Endodermal cell (in vitro differentiated cells): ENCODE measurements at regions not wholly inside any gene's neighbourhood (a gene's known extent, or its start where the extent isn't known, plus 50 kb on each side); places are given as distances from the start of the nearest gene placed in this dataset.

Experiments
- DNase-seq: peaks from one replicate; pipeline ENCODE4 v3.0.0-alpha.2; 2017
- H3K27ac ChIP-seq: 2 replicates; pipeline ENCODE4 v1.5.1; 2013; ENCODE audit warnings: mild to moderate bottlenecking, low read depth, low read length, moderate library complexity
- H3K27me3 ChIP-seq: 2 replicates; pipeline ENCODE4 v1.6.1; 2013; ENCODE audit warnings: mild to moderate bottlenecking, low read length, moderate library complexity; ENCODE audit not compliant: insufficient read depth, control insufficient read depth, poor library complexity, severe bottlenecking
- H3K36me3 ChIP-seq: 2 replicates; pipeline ENCODE4 v1.7.0; 2013; ENCODE audit warnings: mild to moderate bottlenecking, low read length, moderate library complexity; ENCODE audit not compliant: control insufficient read depth, insufficient read depth
- H3K4me1 ChIP-seq: one replicate; pipeline ENCODE4 v1.7.0; 2013; ENCODE audit warnings: low read length; ENCODE audit not compliant: control insufficient read depth, insufficient read depth
- H3K4me3 ChIP-seq: 2 replicates; pipeline ENCODE4 v1.5.1; 2013; ENCODE audit warnings: mild to moderate bottlenecking, low read length, moderate library complexity
- H3K9ac ChIP-seq: 2 replicates; pipeline ENCODE4 v1.6.1; 2013; ENCODE audit warnings: mild to moderate bottlenecking, low read length, moderate library complexity; ENCODE audit not compliant: poor library complexity, severe bottlenecking; ENCODE audit errors: extremely low read depth
- H3K9me3 ChIP-seq: 2 replicates; pipeline ENCODE4 v1.6.1; 2013; ENCODE audit warnings: mild to moderate bottlenecking, low read length, moderate library complexity; ENCODE audit not compliant: control insufficient read depth
- H3K27ac Mint-ChIP-seq: 2 replicates; pipeline ENCODE4 v1.8.0; 2020; ENCODE audit warnings: mixed read lengths
- H3K27me3 Mint-ChIP-seq: 2 replicates; pipeline ENCODE4 v1.8.0; 2021; ENCODE audit warnings: mild to moderate bottlenecking, mixed read lengths; ENCODE audit not compliant: insufficient read depth
- H3K36me3 Mint-ChIP-seq: 2 replicates; pipeline ENCODE4 v1.8.0; 2020; ENCODE audit warnings: low read depth, mixed read lengths
- H3K4me1 Mint-ChIP-seq: 2 replicates; pipeline ENCODE4 v1.8.0; 2020; ENCODE audit warnings: mixed read lengths
- H3K4me3 Mint-ChIP-seq: 2 replicates; pipeline ENCODE4 v1.8.0; 2020; ENCODE audit warnings: mild to moderate bottlenecking, moderate library complexity, mixed read lengths
- H3K9me3 Mint-ChIP-seq: 2 replicates; pipeline ENCODE4 v1.8.0; 2020; ENCODE audit warnings: mild to moderate bottlenecking, mixed read lengths
- CTCF ChIP-seq: fragments of 200-600 bp; sonication (generic); conservative IDR thresholded peaks from 2 replicates; pipeline ENCODE4 v1.5.0; 2021; ENCODE audit warnings: antibody characterized with exemption, mild to moderate bottlenecking
- WGBS, 2 experiments: methylation state at CpG; one replicate each; pipeline versions ENCODE4 v1.1.5 to v1.1.7; 2013; ENCODE audit warnings: missing lambda C conversion rate in 2 of 2, mixed read lengths in 1 of 2; ENCODE audit not compliant: insufficient coverage in 1 of 2, insufficient read length in 1 of 2; 5-methylcytosine and 5-hydroxymethylcytosine counted together

- no peaks in the 10 kb centered on the region for H3K27me3 ChIP-seq
- Mint-ChIP-seq H3K4me1 (peaks cover 22% of the 10 kb centered on the region), H3K27me3 (peaks cover 2% of the 10 kb centered on the region), H3K4me3 (no peak overlapping the region), H3K36me3 (peaks cover 16% of the 10 kb centered on the region), H3K27ac (no peak overlapping the region), H3K9me3 (no peaks in the 10 kb centered on the region)
- no peaks in the 10 kb centered on the region for H3K36me3 ChIP-seq
- no peak overlapping the region for H3K9ac ChIP-seq
- DNase-seq, result no peak
- H3K9me3 ChIP-seq, result no peaks in the 10 kb centered on the region
- 88 to 100% methylated on average over 1 of the region's 1 CpG for WGBS, 2 experiments
- no peaks in the 10 kb centered on the region for H3K4me1 ChIP-seq
- H3K27ac ChIP-seq, result no peak overlapping the region
- H3K4me3 ChIP-seq, result no peak overlapping the region
- TF ChIP-seq CTCF, result no peak
Measured at GRCh38 chr2:64289737-64290136, 145.5 kb upstream of the PELI1 start.

- TF ChIP-seq CTCF, result no peak
- Mint-ChIP-seq H3K36me3 (peaks cover 19% of the 10 kb centered on the region), H3K4me1 (peaks cover 20% of the 10 kb centered on the region), H3K4me3 (no peak overlapping the region), H3K9me3 (no peaks in the 10 kb centered on the region), H3K27ac (no peak overlapping the region), H3K27me3 (peaks cover 2% of the 10 kb centered on the region)
- Histone ChIP-seq H3K27me3 (no peaks in the 10 kb centered on the region), H3K4me1 (no peaks in the 10 kb centered on the region), H3K9ac (no peak overlapping the region), H3K4me3 (no peak overlapping the region), H3K36me3 (no peaks in the 10 kb centered on the region), H3K9me3 (no peaks in the 10 kb centered on the region), H3K27ac (no peak overlapping the region)
- 100% methylated on average over 1 of the region's 1 CpG; no CpG with 5 or more reads in 1 of the 2 experiments for WGBS, 2 experiments
- no peak for DNase-seq
Measured at GRCh38 chr2:64291181-64291580, 147.0 kb upstream of the PELI1 start.

GRCh38 chr2:64295326-64296139 is 151.3 kb upstream of the PELI1 start:
- Mint-ChIP-seq H3K36me3 (peaks cover 19% of the 10 kb centered on the region), H3K4me3 (no peak overlapping the region), H3K4me1 (peaks cover 10% of the 10 kb centered on the region), H3K9me3 (no peaks in the 10 kb centered on the region), H3K27ac (no peak overlapping the region), H3K27me3 (peaks cover 2% of the 10 kb centered on the region)
- H3K4me3 ChIP-seq, result no peak overlapping the region
- no peak overlapping the region for H3K9ac ChIP-seq
- no peaks in the 10 kb centered on the region for H3K36me3 ChIP-seq
- TF ChIP-seq CTCF, result no peak
- no peaks in the 10 kb centered on the region for H3K27me3 ChIP-seq
- no peak overlapping the region for H3K27ac ChIP-seq
- WGBS, 2 experiments, result 54 to 89% methylated on average over 2 to 5 of the region's 5 CpGs
- no peaks in the 10 kb centered on the region for H3K4me1 ChIP-seq
- DNase-seq, result no peak
- H3K9me3 ChIP-seq, result no peaks in the 10 kb centered on the region
